ENCODE measurements at regions not wholly inside any gene's neighbourhood (a gene's known extent, or its start where the extent isn't known, plus 50 kb on each side); places are given as distances from the start of the nearest gene placed in this dataset.

DNA sequence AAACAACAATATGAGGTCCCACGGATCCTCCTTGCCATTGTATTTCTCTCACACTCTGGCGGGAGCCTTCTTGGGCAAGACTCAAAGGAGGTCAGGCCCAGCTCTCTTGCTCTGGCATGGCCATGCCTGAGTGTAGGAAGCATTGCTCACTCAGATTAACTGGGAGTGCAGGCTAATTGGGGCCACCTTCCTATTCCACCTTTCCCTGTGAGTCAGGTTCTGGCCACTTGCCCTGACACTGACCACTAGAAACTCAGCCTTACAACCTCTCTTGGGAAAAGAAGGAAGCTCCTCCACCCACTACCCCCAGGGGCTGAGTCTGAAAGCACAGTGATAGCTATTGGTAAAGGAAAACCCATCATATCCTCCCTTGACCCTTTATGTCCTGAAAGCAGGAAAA lies 121.8 kb upstream of the NTM start:
- H3K14ac ChIP-seq (ENCODE audit: low read length), result no peak overlapping the region
- no peak overlapping the region for H3K4me2 ChIP-seq (ENCODE audit: low read length)
- H3K79me1 ChIP-seq (ENCODE audit: low read length), result no peaks in the 10 kb centered on the region
- H3K27ac ChIP-seq (ENCODE audit: low read depth, low read length), result no peak overlapping the region
- H4K12ac ChIP-seq (ENCODE audit: low read depth, low read length), result no peak overlapping the region
- no peak overlapping the region for H4K91ac ChIP-seq (ENCODE audit: low read depth, low read length)
- H3K9me3 ChIP-seq (ENCODE audit: insufficient read depth, low read depth, low read length), result no peaks in the 10 kb centered on the region
- no peak overlapping the region for H2BK5ac ChIP-seq (ENCODE audit: low read depth, low read length, poor library complexity)
- H3K9ac ChIP-seq (ENCODE audit: low read length), result no peak overlapping the region
- no peaks in the 10 kb centered on the region for H3K36me3 ChIP-seq (ENCODE audit: control insufficient read depth in 1 of 2, insufficient read depth in 2 of 2, low read length in 2 of 2)
- H3K18ac ChIP-seq (ENCODE audit: low read length), result no peak overlapping the region
- H3K4me3 ChIP-seq (ENCODE audit: low read depth, low read length), result no peak overlapping the region
- no peak overlapping the region for H3K4ac ChIP-seq (ENCODE audit: low read depth, low read length)
- H2BK120ac ChIP-seq (ENCODE audit: insufficient read depth, low read length, poor library complexity), result no peak overlapping the region
- no peaks in the 10 kb centered on the region for H3K79me2 ChIP-seq (ENCODE audit: control insufficient read depth, insufficient read depth, low read length, poor library complexity)
- H3K4me1 ChIP-seq (ENCODE audit: control insufficient read depth in 1 of 2, insufficient read depth in 2 of 2, low read length in 2 of 2), result no peaks in the 10 kb centered on the region
- H2AFZ ChIP-seq (ENCODE audit: insufficient read depth, low read length, poor library complexity), result no peak overlapping the region
- H2BK12ac ChIP-seq (ENCODE audit: low read length), result no peak overlapping the region
- H4K8ac ChIP-seq (ENCODE audit: low read depth, low read length), result no peak overlapping the region
- no peak overlapping the region for H2AK5ac ChIP-seq (ENCODE audit: low read length)
- no CpG with 5 or more reads among the region's 2 CpGs for WGBS (ENCODE audit: extremely low coverage, insufficient coverage, insufficient read length)
- no peaks in the 10 kb centered on the region for H3K27me3 ChIP-seq (ENCODE audit: insufficient read depth, low read length)
- H3K23ac ChIP-seq (ENCODE audit: low read length), result no peak overlapping the region
- no peak for DNase-seq

DNA sequence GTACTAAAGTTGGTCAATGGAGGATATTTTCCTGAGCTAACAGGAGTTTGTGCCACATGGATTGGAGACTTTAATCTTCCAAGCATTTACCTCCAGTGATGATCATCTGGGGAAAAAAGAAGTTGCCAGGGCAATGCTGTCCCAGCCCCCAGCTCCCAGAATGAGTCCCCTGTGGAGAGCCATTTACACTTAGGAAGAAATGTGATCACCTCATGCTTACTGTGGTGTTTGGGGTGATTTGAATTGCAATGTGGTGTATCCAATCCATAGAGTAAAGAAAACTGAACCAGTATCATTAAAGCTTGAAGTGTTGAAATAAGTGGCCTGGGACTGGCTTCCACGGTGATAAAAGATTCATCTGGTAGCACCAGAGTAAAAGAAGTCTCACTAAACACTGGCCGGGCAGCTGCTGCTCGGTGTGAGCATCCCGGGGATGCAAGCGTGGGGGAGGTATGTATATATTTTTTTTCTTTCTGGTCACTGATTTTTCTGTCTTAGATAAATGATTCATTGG lies 117.2 kb upstream of the NTM start:
- no peaks in the 10 kb centered on the region for H3K79me1 ChIP-seq (ENCODE audit: low read length)
- no peak overlapping the region for H3K4me2 ChIP-seq (ENCODE audit: low read length)
- no peak overlapping the region for H4K8ac ChIP-seq (ENCODE audit: low read depth, low read length)
- H3K4me1 ChIP-seq (ENCODE audit: control insufficient read depth in 1 of 2, insufficient read depth in 2 of 2, low read length in 2 of 2), result peaks cover 0 to 2% of the 10 kb centered on the region in 2 experiments
- no peak overlapping the region for H2BK120ac ChIP-seq (ENCODE audit: insufficient read depth, low read length, poor library complexity)
- no peaks in the 10 kb centered on the region for H3K9me3 ChIP-seq (ENCODE audit: insufficient read depth, low read depth, low read length)
- no peak overlapping the region for H3K4ac ChIP-seq (ENCODE audit: low read depth, low read length)
- no peak overlapping the region for H4K91ac ChIP-seq (ENCODE audit: low read depth, low read length)
- H2BK12ac ChIP-seq (ENCODE audit: low read length), result no peak overlapping the region
- H3K27ac ChIP-seq (ENCODE audit: low read depth, low read length), result no peak overlapping the region
- H3K9ac ChIP-seq (ENCODE audit: low read length), result no peak overlapping the region
- no peak overlapping the region for H3K23ac ChIP-seq (ENCODE audit: low read length)
- H3K18ac ChIP-seq (ENCODE audit: low read length), result no peak overlapping the region
- no peak overlapping the region for H2AFZ ChIP-seq (ENCODE audit: insufficient read depth, low read length, poor library complexity)
- no peak overlapping the region for H2BK5ac ChIP-seq (ENCODE audit: low read depth, low read length, poor library complexity)
- H3K4me3 ChIP-seq (ENCODE audit: low read depth, low read length), result no peak overlapping the region
- no peak overlapping the region for H4K12ac ChIP-seq (ENCODE audit: low read depth, low read length)
- H3K79me2 ChIP-seq (ENCODE audit: control insufficient read depth, insufficient read depth, low read length, poor library complexity), result no peaks in the 10 kb centered on the region
- H3K36me3 ChIP-seq (ENCODE audit: control insufficient read depth in 1 of 2, insufficient read depth in 2 of 2, low read length in 2 of 2), result no peaks in the 10 kb centered on the region
- no peak overlapping the region for H3K14ac ChIP-seq (ENCODE audit: low read length)
- no peaks in the 10 kb centered on the region for H3K27me3 ChIP-seq (ENCODE audit: insufficient read depth, low read length)
- no peak overlapping the region for H2AK5ac ChIP-seq (ENCODE audit: low read length)
- no CpG with 5 or more reads among the region's 5 CpGs for WGBS (ENCODE audit: extremely low coverage, insufficient coverage, insufficient read length)
- no peak for DNase-seq

DNA sequence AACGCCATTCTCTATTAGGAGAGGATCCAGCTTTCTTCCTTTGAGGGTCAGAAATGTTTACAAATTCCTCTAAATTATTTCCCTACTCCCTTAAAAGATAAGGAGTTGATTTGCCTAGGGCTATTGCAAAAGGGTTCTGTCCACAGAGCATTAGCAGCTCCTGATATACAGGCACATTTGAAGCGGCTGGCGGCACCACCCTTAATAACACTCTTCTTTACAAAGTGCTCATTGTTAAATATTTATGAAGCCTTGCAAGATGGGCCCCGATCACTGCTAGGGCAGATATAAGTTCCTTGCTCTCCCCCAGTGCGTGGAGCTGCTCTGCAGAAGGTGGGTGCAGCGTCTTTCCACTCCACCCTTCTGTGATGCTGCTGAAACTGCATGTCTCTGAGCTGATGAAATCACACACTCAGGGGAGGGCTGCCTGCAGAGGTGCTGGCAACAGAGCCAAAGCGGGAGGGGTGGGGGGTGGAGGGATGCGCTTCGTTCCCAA lies 116.7 kb upstream of the NTM start:
- Histone ChIP-seq H4K8ac (ENCODE audit: low read depth, low read length) (no peak overlapping the region), H3K9ac (ENCODE audit: low read length) (no peak overlapping the region), H3K27me3 (ENCODE audit: insufficient read depth, low read length) (no peaks in the 10 kb centered on the region), H3K4ac (ENCODE audit: low read depth, low read length) (no peak overlapping the region), H3K4me1 (ENCODE audit: control insufficient read depth in 1 of 2, insufficient read depth in 2 of 2, low read length in 2 of 2) (peaks cover 0 to 2% of the 10 kb centered on the region in 2 experiments), H4K91ac (ENCODE audit: low read depth, low read length) (no peak overlapping the region), H3K27ac (ENCODE audit: low read depth, low read length) (no peak overlapping the region), H3K14ac (ENCODE audit: low read length) (no peak overlapping the region), H3K18ac (ENCODE audit: low read length) (no peak overlapping the region), H2AFZ (ENCODE audit: insufficient read depth, low read length, poor library complexity) (no peak overlapping the region), H4K12ac (ENCODE audit: low read depth, low read length) (no peak overlapping the region), H3K23ac (ENCODE audit: low read length) (no peak overlapping the region), H3K4me2 (ENCODE audit: low read length) (no peak overlapping the region), H2BK120ac (ENCODE audit: insufficient read depth, low read length, poor library complexity) (no peak overlapping the region), H3K79me1 (ENCODE audit: low read length) (no peaks in the 10 kb centered on the region), H2BK5ac (ENCODE audit: low read depth, low read length, poor library complexity) (no peak overlapping the region), H3K79me2 (ENCODE audit: control insufficient read depth, insufficient read depth, low read length, poor library complexity) (no peaks in the 10 kb centered on the region), H2AK5ac (ENCODE audit: low read length) (no peak overlapping the region), H3K4me3 (ENCODE audit: low read depth, low read length) (no peak overlapping the region), H2BK12ac (ENCODE audit: low read length) (no peak overlapping the region), H3K36me3 (ENCODE audit: control insufficient read depth in 1 of 2, insufficient read depth in 2 of 2, low read length in 2 of 2) (no peaks in the 10 kb centered on the region), H3K9me3 (ENCODE audit: insufficient read depth, low read depth, low read length) (no peaks in the 10 kb centered on the region)
- WGBS (ENCODE audit: extremely low coverage, insufficient coverage, insufficient read length), result no CpG with 5 or more reads among the region's 9 CpGs
- no peak for DNase-seq

DNA sequence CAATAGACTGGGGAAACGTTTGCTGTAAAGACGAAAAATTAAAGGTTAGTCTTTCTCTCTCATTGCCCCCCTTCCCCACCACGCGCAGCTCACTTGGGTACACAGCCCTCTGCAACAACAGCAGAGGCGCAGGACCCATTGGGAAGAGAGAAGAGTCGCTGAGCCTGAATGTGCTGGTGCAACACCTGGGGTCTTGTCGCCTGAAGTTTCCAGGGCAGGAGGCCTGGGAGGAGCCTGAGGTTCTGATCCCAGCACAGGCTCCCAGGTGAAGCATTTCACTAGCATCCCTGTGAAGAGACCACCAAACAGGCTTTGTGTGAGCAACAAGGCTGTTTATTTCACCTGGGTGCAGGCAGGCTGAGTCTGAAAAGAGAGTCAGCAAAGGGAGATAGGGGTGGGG lies 116.2 kb upstream of the NTM start:
- no peak overlapping the region for H3K18ac ChIP-seq (ENCODE audit: low read length)
- H3K4me1 ChIP-seq (ENCODE audit: control insufficient read depth in 1 of 2, insufficient read depth in 2 of 2, low read length in 2 of 2), result peaks cover 0 to 2% of the 10 kb centered on the region in 2 experiments

More for the DNA sequence above, 116.2 kb upstream of the NTM start:
- no peak for DNase-seq
- Histone ChIP-seq H3K79me1 (ENCODE audit: low read length) (no peaks in the 10 kb centered on the region), H4K91ac (ENCODE audit: low read depth, low read length) (no peak overlapping the region), H3K9ac (ENCODE audit: low read length) (no peak overlapping the region), H3K9me3 (ENCODE audit: insufficient read depth, low read depth, low read length) (no peaks in the 10 kb centered on the region), H3K27ac (ENCODE audit: low read depth, low read length) (no peak overlapping the region), H2AK5ac (ENCODE audit: low read length) (no peak overlapping the region), H2BK120ac (ENCODE audit: insufficient read depth, low read length, poor library complexity) (no peak overlapping the region), H4K8ac (ENCODE audit: low read depth, low read length) (no peak overlapping the region), H3K4me2 (ENCODE audit: low read length) (no peak overlapping the region), H3K27me3 (ENCODE audit: insufficient read depth, low read length) (no peaks in the 10 kb centered on the region), H2AFZ (ENCODE audit: insufficient read depth, low read length, poor library complexity) (no peak overlapping the region), H3K36me3 (ENCODE audit: control insufficient read depth in 1 of 2, insufficient read depth in 2 of 2, low read length in 2 of 2) (no peaks in the 10 kb centered on the region), H3K14ac (ENCODE audit: low read length) (no peak overlapping the region), H3K4ac (ENCODE audit: low read depth, low read length) (no peak overlapping the region), H3K79me2 (ENCODE audit: control insufficient read depth, insufficient read depth, low read length, poor library complexity) (no peaks in the 10 kb centered on the region), H3K23ac (ENCODE audit: low read length) (no peak overlapping the region), H3K4me3 (ENCODE audit: low read depth, low read length) (no peak overlapping the region), H4K12ac (ENCODE audit: low read depth, low read length) (no peak overlapping the region), H2BK5ac (ENCODE audit: low read depth, low read length, poor library complexity) (no peak overlapping the region), H2BK12ac (ENCODE audit: low read length) (no peak overlapping the region)
- no CpG with 5 or more reads among the region's 7 CpGs for WGBS (ENCODE audit: extremely low coverage, insufficient coverage, insufficient read length)
